Ovary (tissue), 7 donors: ENCODE measurements at regions not wholly inside any gene's neighbourhood (a gene's known extent, or its start where the extent isn't known, plus 50 kb on each side); places are given as distances from the start of the nearest gene placed in this dataset.

Experiments used
- DNase-seq, 5 donors: peaks; one replicate each; pipeline ENCODE4 v3.0.0-alpha.2; 2019 to 2020
- H3K27ac ChIP-seq, 2 donors: fragments of 200-600 bp; one replicate each; pipeline versions ENCODE4 v1.5.1 to v1.8.0; 2019 to 2022
- H3K27me3 ChIP-seq: fragments of 200-600 bp; one replicate; pipeline ENCODE4 v1.8.0; 2022
- H3K36me3 ChIP-seq: fragments of 200-600 bp; sonication (generic); one replicate; pipeline ENCODE4 v1.5.1; 2019
- H3K4me1 ChIP-seq: one replicate; pipeline ENCODE4 v1.8.1; 2013; ENCODE audit warnings: mild to moderate bottlenecking, moderate library complexity; ENCODE audit not compliant: insufficient read depth
- H3K4me3 ChIP-seq: fragments of 200-600 bp; sonication (generic); one replicate; pipeline ENCODE4 v1.5.1; 2017
- H3K9me3 ChIP-seq, 2 donors: fragments of 200-600 bp in 1 of 2; sonication (generic) in 1 of 2; one replicate each; pipeline versions ENCODE4 v1.5.1 to v1.8.1; 2013 to 2019; ENCODE audit warnings: mild to moderate bottlenecking in 1 of 2, moderate library complexity in 1 of 2
- EP300 ChIP-seq: sonication (generic); formaldehyde crosslinking; IDR thresholded peaks from one replicate; pipeline ENCODE4 v1.6.1; 2017; ENCODE audit warnings: antibody characterized with exemption
- POLR2A ChIP-seq: fragments of 450-650 bp; IDR thresholded peaks from one replicate; pipeline ENCODE4 v1.6.1; 2017; ENCODE audit warnings: antibody characterized with exemption, mild to moderate bottlenecking, moderate library complexity
- WGBS, 3 donors: extraction: QIAGEN DNeasy Blood & Tissue Kit in 1 of 3; methylation state at CpG; one replicate each; pipeline versions ENCODE4 v1.1.5 to v1.1.7; 2013 to 2017; 5-methylcytosine and 5-hydroxymethylcytosine counted together
- intact Hi-C, 4 donors: fragments of 100-400 bp; cut with DNase I; formaldehyde crosslinking; loops; one replicate each; pipeline versions ENCODE4 v1.11.0 to v1.15.1; 2022 to 2023
- TF ChIP-seq, protein P1 (sequence below), 3 donors: fragments of 450-650 bp in 2 of 3; fragments of 200-600 bp in 1 of 3; IDR thresholded peaks; one replicate each; pipeline versions ENCODE4 v1.5.1 to v1.8.0; 2016 to 2022; ENCODE audit warnings: antibody characterized with exemption in 3 of 3, mild to moderate bottlenecking in 1 of 3
- donor health status: DM: no; HTN: no; CAD: no; lungs with moderate emphysema.
- donor health status: DM: no; HTN: no; CAD: no.
- donor health status: Bipolar disorder and iron deficiency.
- donor health status: DM: no; HTN: no; CAD: no.
- donor health status: DM: yes; HTN: yes; CAD: no.

GRCh38 chrX:124475358-124475757 lies 129.0 kb downstream of the SH2D1A start:
- TF ChIP-seq, protein P1, sequence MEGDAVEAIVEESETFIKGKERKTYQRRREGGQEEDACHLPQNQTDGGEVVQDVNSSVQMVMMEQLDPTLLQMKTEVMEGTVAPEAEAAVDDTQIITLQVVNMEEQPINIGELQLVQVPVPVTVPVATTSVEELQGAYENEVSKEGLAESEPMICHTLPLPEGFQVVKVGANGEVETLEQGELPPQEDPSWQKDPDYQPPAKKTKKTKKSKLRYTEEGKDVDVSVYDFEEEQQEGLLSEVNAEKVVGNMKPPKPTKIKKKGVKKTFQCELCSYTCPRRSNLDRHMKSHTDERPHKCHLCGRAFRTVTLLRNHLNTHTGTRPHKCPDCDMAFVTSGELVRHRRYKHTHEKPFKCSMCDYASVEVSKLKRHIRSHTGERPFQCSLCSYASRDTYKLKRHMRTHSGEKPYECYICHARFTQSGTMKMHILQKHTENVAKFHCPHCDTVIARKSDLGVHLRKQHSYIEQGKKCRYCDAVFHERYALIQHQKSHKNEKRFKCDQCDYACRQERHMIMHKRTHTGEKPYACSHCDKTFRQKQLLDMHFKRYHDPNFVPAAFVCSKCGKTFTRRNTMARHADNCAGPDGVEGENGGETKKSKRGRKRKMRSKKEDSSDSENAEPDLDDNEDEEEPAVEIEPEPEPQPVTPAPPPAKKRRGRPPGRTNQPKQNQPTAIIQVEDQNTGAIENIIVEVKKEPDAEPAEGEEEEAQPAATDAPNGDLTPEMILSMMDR (IDR thresholded peaks at IDR 0.05), result no peak
- TF ChIP-seq POLR2A (no peak), EP300 (no peak)
- no peaks in the 10 kb centered on the region for H3K9me3 ChIP-seq

GRCh38 chrX:124476562-124476961 lies 130.2 kb downstream of the SH2D1A start:
- H3K4me3 ChIP-seq, result no peak overlapping the region
- intact Hi-C loops, result no loop called here
- DNase-seq, result no peak
- no peaks in the 10 kb centered on the region for H3K36me3 ChIP-seq
- no peaks in the 10 kb centered on the region for H3K27me3 ChIP-seq
- TF ChIP-seq POLR2A (no peak), EP300 (no peak)
- TF ChIP-seq, protein P1 (IDR thresholded peaks at IDR 0.05), result no peak
- no peaks in the 10 kb centered on the region for H3K4me1 ChIP-seq
- no peak overlapping the region for H3K27ac ChIP-seq
- 73 to 84% (median 77%) methylated on average over 2 of the region's 2 CpGs for WGBS, 3 donors
- H3K9me3 ChIP-seq, result no peaks in the 10 kb centered on the region

More at GRCh38 chrX:124475358-124475757, 129.0 kb downstream of the SH2D1A start:
- no peaks in the 10 kb centered on the region for H3K27me3 ChIP-seq
- intact Hi-C loops, result no loop called here
- no peak overlapping the region for H3K27ac ChIP-seq
- no peaks in the 10 kb centered on the region for H3K36me3 ChIP-seq
- no peak overlapping the region for H3K4me3 ChIP-seq
- H3K4me1 ChIP-seq, result no peaks in the 10 kb centered on the region
- no peak for DNase-seq
- 50 to 55% (median 55%) methylated on average over 2 of the region's 2 CpGs for WGBS, 3 donors

GRCh38 chrX:124478046-124478445 lies 131.7 kb downstream of the SH2D1A start:
- 72 to 84% (median 77%) methylated on average over 5 of the region's 5 CpGs for WGBS, 3 donors
- intact Hi-C loops, result no loop called here
- TF ChIP-seq EP300 (no peak), POLR2A (no peak)
- TF ChIP-seq, protein P1 (IDR thresholded peaks at IDR 0.05), result no peak
- H3K4me1 ChIP-seq, result no peaks in the 10 kb centered on the region
- no peaks in the 10 kb centered on the region for H3K27me3 ChIP-seq
- H3K36me3 ChIP-seq, result no peaks in the 10 kb centered on the region
- no peak overlapping the region for H3K4me3 ChIP-seq
- no peak for DNase-seq
- H3K27ac ChIP-seq, result no peak overlapping the region
- H3K9me3 ChIP-seq, result no peaks in the 10 kb centered on the region

DNA sequence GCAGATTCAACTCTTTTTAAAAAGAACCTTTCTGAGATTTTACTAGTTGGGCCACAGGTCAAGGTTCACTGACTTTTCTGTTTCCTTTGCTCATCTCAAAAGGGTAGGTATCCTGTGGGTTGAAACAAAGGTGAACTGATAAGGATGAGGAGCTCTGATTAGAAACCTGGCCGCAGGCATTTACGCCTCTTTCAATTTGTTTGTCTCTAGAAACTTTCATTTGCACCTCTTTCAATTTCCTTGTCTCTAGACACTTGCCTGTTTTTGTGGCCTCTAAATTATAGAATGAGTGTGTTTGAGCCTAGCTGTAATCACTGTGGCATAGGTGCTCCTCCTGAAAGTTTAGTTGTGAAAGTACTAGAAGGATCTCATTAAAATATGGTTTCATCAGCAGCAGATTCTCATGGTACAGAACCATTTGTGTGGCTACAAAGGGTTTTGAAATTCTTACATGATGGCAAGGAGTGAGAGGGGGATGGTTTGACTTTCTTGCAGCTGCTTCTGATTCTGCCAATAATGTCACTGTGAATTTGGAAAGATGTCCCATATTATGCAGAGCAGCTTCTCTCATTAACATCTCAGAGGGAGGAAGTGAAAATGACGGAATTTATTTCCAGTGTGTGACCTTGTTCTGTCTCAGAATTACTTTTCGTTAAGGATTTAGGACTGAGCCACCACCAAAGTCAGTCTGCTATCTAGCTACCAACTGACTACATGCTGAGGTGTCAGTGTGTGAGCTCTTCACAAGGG lies 142.2 kb downstream of the SH2D1A start:
- TF ChIP-seq EP300 (no peak), POLR2A (no peak)
- TF ChIP-seq, protein P1 (IDR thresholded peaks at IDR 0.05), result no peak
- DNase-seq, result no peak
- Histone ChIP-seq H3K4me1 (no peaks in the 10 kb centered on the region), H3K9me3 (no peaks in the 10 kb centered on the region), H3K4me3 (no peak overlapping the region), H3K27me3 (no peaks in the 10 kb centered on the region), H3K27ac (no peak overlapping the region), H3K36me3 (no peaks in the 10 kb centered on the region)
- intact Hi-C loops, result no loop called here
- WGBS, 3 donors, result 65 to 68% (median 67%) methylated on average over 4 of the region's 4 CpGs
